ENCODE measurements at regions not wholly inside any gene's neighbourhood (a gene's known extent, or its start where the extent isn't known, plus 50 kb on each side); places are given as distances from the start of the nearest gene placed in this dataset.

GRCh38 chrX:40282946-40283660 lies 185.3 kb upstream of the BCOR start:
- Histone ChIP-seq H3K9me3 (replicated peaks; ENCODE audit: control insufficient read depth, insufficient read depth, low read length) (no peaks in the 10 kb centered on the region), H4K20me1 (replicated peaks; ENCODE audit: control insufficient read depth, extremely low read depth, insufficient read depth, low read length) (no peaks in the 10 kb centered on the region), H3K9ac (replicated peaks; ENCODE audit: extremely low read depth, insufficient read depth, low read length) (no peak overlapping the region), H3K27me3 (ENCODE audit: control insufficient read depth in 2 of 2, insufficient read depth in 2 of 2, low read length in 2 of 2) (no peaks in the 10 kb centered on the region), H2AFZ (ENCODE audit: low read depth, low read length) (no peak overlapping the region), H3K79me2 (ENCODE audit: control insufficient read depth, insufficient read depth, low read length) (no peaks in the 10 kb centered on the region), H3K4me3 (replicated peaks in 1 of 3; ENCODE audit: insufficient read depth in 1 of 3, low read depth in 1 of 3, low read length in 3 of 3) (no peak overlapping the region), H3K27ac (ENCODE audit: insufficient read depth, low read depth, low read length) (no peak overlapping the region), H3K9me1 (replicated peaks; ENCODE audit: control insufficient read depth, extremely low read depth, insufficient read depth, low read length) (no peaks in the 10 kb centered on the region), H3K36me3 (ENCODE audit: control insufficient read depth in 2 of 2, extremely low read depth in 1 of 2, insufficient read depth in 2 of 2, low read length in 2 of 2) (no peaks in the 10 kb centered on the region), H3K4me2 (ENCODE audit: insufficient read depth, low read length) (no peak overlapping the region), H3K4me1 (ENCODE audit: control insufficient read depth, extremely low read depth, insufficient read depth, low read length) (no peaks in the 10 kb centered on the region)
- FAIRE-seq, result no peak
- TF ChIP-seq JUN (IDR thresholded peaks at IDR 0.05; ENCODE audit: borderline replicate concordance, insufficient read depth, insufficient read length, low read depth) (no peak), POLR2AphosphoS5 (IDR thresholded peaks at IDR 0.05; ENCODE audit: insufficient read depth, low read depth, low read length) (no peak), MAX (IDR thresholded peaks at IDR 0.05; ENCODE audit: insufficient read depth, insufficient read length) (no peak), EZH2 (IDR thresholded peaks at IDR 0.05; ENCODE audit: borderline replicate concordance, low read depth, low read length, severe bottlenecking) (no peak), POLR2A (IDR thresholded peaks at IDR 0.05; ENCODE audit: low read depth, low read length) (no peak), GATA2 (IDR thresholded peaks at IDR 0.05; ENCODE audit: insufficient read depth, insufficient read length, low read depth, low read length) (no peak), MYC (IDR thresholded peaks at IDR 0.05; ENCODE audit: low read depth, low read length) (no peak), FOS (IDR thresholded peaks at IDR 0.05; ENCODE audit: borderline replicate concordance, insufficient read depth, low read length) (no peak)
- TF ChIP-seq, protein P1, sequence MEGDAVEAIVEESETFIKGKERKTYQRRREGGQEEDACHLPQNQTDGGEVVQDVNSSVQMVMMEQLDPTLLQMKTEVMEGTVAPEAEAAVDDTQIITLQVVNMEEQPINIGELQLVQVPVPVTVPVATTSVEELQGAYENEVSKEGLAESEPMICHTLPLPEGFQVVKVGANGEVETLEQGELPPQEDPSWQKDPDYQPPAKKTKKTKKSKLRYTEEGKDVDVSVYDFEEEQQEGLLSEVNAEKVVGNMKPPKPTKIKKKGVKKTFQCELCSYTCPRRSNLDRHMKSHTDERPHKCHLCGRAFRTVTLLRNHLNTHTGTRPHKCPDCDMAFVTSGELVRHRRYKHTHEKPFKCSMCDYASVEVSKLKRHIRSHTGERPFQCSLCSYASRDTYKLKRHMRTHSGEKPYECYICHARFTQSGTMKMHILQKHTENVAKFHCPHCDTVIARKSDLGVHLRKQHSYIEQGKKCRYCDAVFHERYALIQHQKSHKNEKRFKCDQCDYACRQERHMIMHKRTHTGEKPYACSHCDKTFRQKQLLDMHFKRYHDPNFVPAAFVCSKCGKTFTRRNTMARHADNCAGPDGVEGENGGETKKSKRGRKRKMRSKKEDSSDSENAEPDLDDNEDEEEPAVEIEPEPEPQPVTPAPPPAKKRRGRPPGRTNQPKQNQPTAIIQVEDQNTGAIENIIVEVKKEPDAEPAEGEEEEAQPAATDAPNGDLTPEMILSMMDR (IDR thresholded peaks at IDR 0.05; ENCODE audit: extremely low read depth in 1 of 2, insufficient read depth in 1 of 2, low read depth in 1 of 2, low read length in 2 of 2), result no peak
- DNase-seq (ENCODE audit: low read depth, low spot score), result no peak
- CTCF ChIA-PET, result no interaction called here
- no TSS peak for BruUV-seq (replicated peaks)
- dilution Hi-C loops (cut with MboI; ENCODE audit: extremely low pct_ligation_motif_present, low sequenced_read_pairs), result no loop called here
- POLR2A ChIA-PET, result no interaction called here
- intact Hi-C loops (cut with micrococcal nuclease), result no loop called here

Data from endothelial cell of umbilical vein (primary cell).